Neuronal stem cell (in vitro differentiated cells): ENCODE measurements at regions not wholly inside any gene's neighbourhood (a gene's known extent, or its start where the extent isn't known, plus 50 kb on each side); places are given as distances from the start of the nearest gene placed in this dataset.

ENCODE experiments used
- DNase-seq: peaks from one replicate; pipeline ENCODE4 v3.0.0-alpha.2; 2013; ENCODE audit warnings: low spot score
- H2AFZ ChIP-seq: one replicate; pipeline ENCODE4 v1.6.1; 2013; ENCODE audit warnings: mild to moderate bottlenecking, low read length, inconsistent platforms
- H2AK5ac ChIP-seq: 2 replicates; pipeline ENCODE4 v1.6.1; 2013; ENCODE audit warnings: low read depth, mild to moderate bottlenecking, inconsistent platforms, low read length, moderate library complexity, mixed read lengths
- H2BK120ac ChIP-seq: 2 replicates; pipeline ENCODE4 v1.6.1; 2013; ENCODE audit warnings: low read depth, mild to moderate bottlenecking, inconsistent platforms, low read length, moderate library complexity, mixed read lengths
- H2BK12ac ChIP-seq: one replicate; pipeline ENCODE4 v1.6.1; 2013; ENCODE audit warnings: low read length, inconsistent platforms
- H2BK15ac ChIP-seq: 2 replicates; pipeline ENCODE4 v1.6.1; 2013; ENCODE audit warnings: mild to moderate bottlenecking, low read length, inconsistent platforms, mixed read lengths
- H2BK5ac ChIP-seq: one replicate; pipeline ENCODE4 v1.6.1; 2013; ENCODE audit warnings: inconsistent platforms, mild to moderate bottlenecking, low read length, moderate library complexity
- H3K14ac ChIP-seq: one replicate; pipeline ENCODE4 v1.6.1; 2013; ENCODE audit warnings: low read length, inconsistent platforms
- H3K18ac ChIP-seq: 2 replicates; pipeline ENCODE4 v1.6.1; 2013; ENCODE audit warnings: low read length, inconsistent platforms
- H3K23ac ChIP-seq: 2 replicates; pipeline ENCODE4 v1.6.1; 2013; ENCODE audit warnings: low read depth, mild to moderate bottlenecking, mixed read lengths, low read length, inconsistent platforms; ENCODE audit not compliant: poor library complexity
- H3K27ac ChIP-seq: replicated peaks from 3 replicates; pipeline ENCODE4 v1.5.1; 2013; ENCODE audit warnings: low read length, inconsistent platforms
- H3K27me3 ChIP-seq, 3 experiments: 2 replicates each; pipeline ENCODE4 v1.6.1; 2013; ENCODE audit warnings: low read length in 3 of 3, mild to moderate bottlenecking in 2 of 3, inconsistent platforms in 1 of 3, low read depth in 1 of 3, mixed read lengths in 1 of 3, moderate library complexity in 1 of 3; ENCODE audit not compliant: control insufficient read depth in 3 of 3, insufficient read depth in 3 of 3
- H3K36me3 ChIP-seq, 2 donors: replicated peaks in 1 of 2; 2 replicates each; pipeline ENCODE4 v1.6.1; 2013; ENCODE audit warnings: low read length in 2 of 2; ENCODE audit not compliant: control insufficient read depth in 2 of 2, insufficient read depth in 2 of 2
- H3K4ac ChIP-seq: 2 replicates; pipeline ENCODE4 v1.6.1; 2013; ENCODE audit warnings: inconsistent platforms, mild to moderate bottlenecking, low read length, moderate library complexity
- H3K4me1 ChIP-seq, 2 donors: 1 replicate in 1 of 2; 2 replicates in 1 of 2; pipeline ENCODE4 v1.6.1; 2013; ENCODE audit warnings: low read length in 2 of 2, low read depth in 1 of 2; ENCODE audit not compliant: control insufficient read depth in 2 of 2, insufficient read depth in 1 of 2
- H3K4me2 ChIP-seq: one replicate; pipeline ENCODE4 v1.6.1; 2013; ENCODE audit warnings: mild to moderate bottlenecking, low read length, inconsistent platforms; ENCODE audit not compliant: insufficient read depth, poor library complexity, severe bottlenecking
- H3K4me3 ChIP-seq, 2 donors: 2 replicates each; pipeline ENCODE4 v1.5.1; 2013; ENCODE audit warnings: low read length in 2 of 2, mild to moderate bottlenecking in 2 of 2, inconsistent platforms in 1 of 2, moderate library complexity in 1 of 2
- H3K79me1 ChIP-seq: one replicate; pipeline ENCODE4 v1.6.1; 2013; ENCODE audit warnings: low read depth, mild to moderate bottlenecking, inconsistent platforms, low read length, moderate library complexity
- H3K9ac ChIP-seq: one replicate; pipeline ENCODE4 v1.6.1; 2013; ENCODE audit warnings: mild to moderate bottlenecking, low read depth, low read length, inconsistent platforms; ENCODE audit not compliant: poor library complexity
- H3K9me3 ChIP-seq, 2 donors: replicated peaks in 1 of 2; 2 replicates each; pipeline versions ENCODE3 to v1.6.1; 2013; ENCODE audit warnings: low read length in 2 of 2, mild to moderate bottlenecking in 2 of 2, inconsistent platforms in 1 of 2, low read depth in 1 of 2, mixed read lengths in 1 of 2, moderate library complexity in 1 of 2; ENCODE audit not compliant: control insufficient read depth in 2 of 2, insufficient read depth in 1 of 2
- H4K8ac ChIP-seq: one replicate; pipeline ENCODE4 v1.6.1; 2013; ENCODE audit warnings: low read depth, mild to moderate bottlenecking, inconsistent platforms, low read length, moderate library complexity
- H4K91ac ChIP-seq: one replicate; pipeline ENCODE4 v1.6.1; 2013; ENCODE audit warnings: low read length, low read depth, mild to moderate bottlenecking, inconsistent platforms; ENCODE audit not compliant: poor library complexity
- WGBS, 2 donors: extraction: QIAGEN DNeasy Blood & Tissue Kit; methylation state at CpG; one replicate each; pipeline ENCODE4 v1.1.7; 2013; ENCODE audit warnings: missing lambda C conversion rate in 2 of 2, mixed read lengths in 1 of 2; ENCODE audit not compliant: insufficient read length in 2 of 2, insufficient replicate concordance in 1 of 2; ENCODE audit errors: extremely low coverage in 2 of 2; 5-methylcytosine and 5-hydroxymethylcytosine counted together

DNA sequence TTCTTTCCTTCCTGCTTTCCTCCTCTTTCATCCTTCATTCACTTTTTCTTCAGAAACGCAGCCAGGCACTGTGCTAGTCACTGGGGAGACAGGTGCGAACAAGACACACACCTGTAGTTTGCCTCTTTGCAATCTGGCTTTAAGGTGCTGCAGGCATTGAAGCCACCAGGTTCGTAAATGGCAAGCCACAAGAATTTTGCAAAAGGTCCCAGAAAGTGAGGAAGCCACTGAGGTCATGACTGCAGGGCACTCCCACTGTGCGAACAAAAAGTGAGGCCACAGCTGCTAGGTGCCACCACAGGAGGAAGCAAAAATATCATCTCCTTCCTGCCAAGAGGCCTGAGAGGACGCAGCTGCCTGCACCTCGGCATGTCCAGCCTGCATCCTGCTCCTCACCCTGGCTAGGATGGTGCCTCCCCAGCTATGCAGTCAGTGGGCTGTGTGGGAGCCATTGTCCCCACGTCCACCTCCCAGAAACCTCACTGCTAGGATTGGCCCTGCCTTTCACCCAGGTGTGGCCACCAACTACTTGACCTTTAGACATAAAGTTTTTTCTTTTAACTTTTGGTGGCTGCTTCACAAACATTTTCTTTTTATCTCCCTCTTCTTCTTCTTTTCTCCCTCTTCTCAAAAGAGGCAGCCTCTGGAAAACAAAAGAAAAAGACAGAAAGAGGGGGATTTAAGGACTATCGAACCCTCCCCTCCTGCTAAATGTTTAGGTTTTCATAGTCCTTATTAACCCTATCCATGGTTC is 230.8 kb downstream of the BCAS1 start:
- Histone ChIP-seq H2AFZ (peak overlapping the region; percentile 56), H3K27me3 (no peaks in the 10 kb centered on the region), H3K4ac (no peak overlapping the region), H3K18ac (peak overlapping the region; percentile 89), H4K8ac (no peak overlapping the region), H3K4me1 (peaks cover 0 to 3% of the 10 kb centered on the region in 2 donors), H3K9ac (peak overlapping the region; percentile 73), H3K4me3 (peak overlapping the region in 1 of 2 donors; percentile 59), H3K23ac (no peak overlapping the region), H2AK5ac (no peak overlapping the region), H4K91ac (no peak overlapping the region), H3K36me3 (no peaks in the 10 kb centered on the region), H2BK120ac (no peak overlapping the region), H3K4me2 (no peak overlapping the region), H2BK15ac (no peak overlapping the region), H3K9me3 (no peaks in the 10 kb centered on the region), H3K79me1 (no peaks in the 10 kb centered on the region), H3K27ac (peak overlapping the region; percentile 27), H3K14ac (no peak overlapping the region), H2BK12ac (peak overlapping the region; percentile 95), H2BK5ac (no peak overlapping the region)
- no peak for DNase-seq
- WGBS, 2 donors, result no CpG with 5 or more reads among the region's 8 CpGs

DNA sequence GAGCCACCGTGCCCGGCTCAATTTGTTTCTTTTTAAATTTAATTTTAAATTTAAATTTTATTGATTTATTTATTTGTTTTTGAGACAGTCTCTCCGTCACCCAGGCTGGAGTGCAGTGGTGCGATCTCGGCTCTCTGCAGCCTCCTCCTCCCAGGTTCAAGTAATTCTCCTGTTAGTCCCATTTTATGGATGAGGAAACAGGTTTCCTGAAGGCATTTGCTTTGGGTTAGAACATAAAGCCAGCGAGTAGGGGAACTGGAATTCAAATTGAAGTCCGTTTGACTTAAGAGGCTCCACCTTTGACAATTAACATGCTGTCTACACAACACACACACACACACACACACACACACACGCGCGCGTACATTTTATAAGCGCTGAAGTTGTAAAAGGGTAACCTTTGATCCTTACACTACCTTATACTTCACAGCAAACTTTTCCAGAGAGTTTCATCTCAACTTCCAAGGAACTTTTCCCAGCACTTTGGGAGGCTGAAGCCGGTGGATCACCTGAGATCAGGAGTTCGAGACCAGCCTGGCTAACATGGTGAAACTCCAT is 232.0 kb downstream of the BCAS1 start:
- Histone ChIP-seq H3K4me2 (no peak overlapping the region), H3K18ac (no peak overlapping the region), H3K9ac (no peak overlapping the region), H3K27me3 (no peaks in the 10 kb centered on the region), H3K14ac (no peak overlapping the region), H2AFZ (no peak overlapping the region), H3K4me3 (no peak overlapping the region), H2BK15ac (no peak overlapping the region), H3K36me3 (no peaks in the 10 kb centered on the region), H3K27ac (no peak overlapping the region), H3K4ac (no peak overlapping the region), H3K23ac (no peak overlapping the region), H4K91ac (no peak overlapping the region), H2BK120ac (no peak overlapping the region), H2BK12ac (no peak overlapping the region), H2BK5ac (no peak overlapping the region), H2AK5ac (no peak overlapping the region), H3K9me3 (no peaks in the 10 kb centered on the region), H3K79me1 (no peaks in the 10 kb centered on the region), H4K8ac (no peak overlapping the region), H3K4me1 (peaks cover 0 to 3% of the 10 kb centered on the region in 2 donors)
- no CpG with 5 or more reads among the region's 14 CpGs for WGBS, 2 donors
- no peak for DNase-seq

DNA sequence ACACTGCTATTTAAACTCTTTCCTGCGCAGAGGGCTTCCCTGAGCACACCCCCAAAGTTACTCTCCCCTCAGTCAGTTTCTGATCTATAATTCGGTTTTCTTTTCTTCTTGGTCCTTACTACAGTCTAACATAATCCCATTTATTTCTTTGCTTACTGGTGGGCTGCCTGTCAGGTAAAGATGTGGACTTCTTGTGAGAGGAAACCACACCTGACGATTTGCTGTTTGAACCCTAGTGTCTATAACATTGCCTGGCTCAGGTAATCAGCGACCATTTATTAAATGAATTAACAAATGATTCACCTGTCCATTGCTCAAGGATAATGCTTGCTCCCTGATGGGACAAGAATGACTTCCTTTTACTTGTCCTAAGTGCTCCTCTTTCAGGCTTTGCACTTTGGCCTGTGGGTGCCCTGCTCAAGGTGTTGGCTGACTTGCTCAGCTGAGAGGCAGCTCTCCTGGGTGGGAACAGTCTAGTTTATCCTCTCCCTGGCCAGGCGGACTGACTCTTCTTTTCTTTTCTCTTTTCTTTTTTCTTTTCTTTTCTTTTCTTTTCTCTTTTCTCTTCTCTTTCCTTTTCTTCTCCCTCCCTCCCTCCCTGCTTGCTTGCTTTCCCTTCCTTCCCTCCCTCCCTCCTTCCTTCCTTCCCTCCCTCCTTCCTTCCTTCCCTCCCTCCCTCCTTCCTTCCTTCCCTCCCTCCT is 233.1 kb downstream of the BCAS1 start:
- H3K9me3 ChIP-seq, result peaks cover 0 to 2% of the 10 kb centered on the region in 2 donors
- H2BK5ac ChIP-seq, result no peak overlapping the region
- H2BK120ac ChIP-seq, result no peak overlapping the region
- no peak overlapping the region for H4K91ac ChIP-seq
- no peak overlapping the region for H3K4me2 ChIP-seq
- no peak overlapping the region for H3K23ac ChIP-seq
- H2AK5ac ChIP-seq, result no peak overlapping the region
- no peak overlapping the region for H4K8ac ChIP-seq
- no peaks in the 10 kb centered on the region for H3K79me1 ChIP-seq
- DNase-seq, result no peak
- no peak overlapping the region for H3K18ac ChIP-seq
- no peak overlapping the region for H2AFZ ChIP-seq
- H3K4me1 ChIP-seq, result peaks cover 0 to 3% of the 10 kb centered on the region in 2 donors
- H3K36me3 ChIP-seq, result no peaks in the 10 kb centered on the region
- no peak overlapping the region for H3K27ac ChIP-seq
- H3K9ac ChIP-seq, result no peak overlapping the region
- H3K4me3 ChIP-seq, result no peak overlapping the region
- no peak overlapping the region for H3K4ac ChIP-seq
- H3K27me3 ChIP-seq, result no peaks in the 10 kb centered on the region
- no peak overlapping the region for H2BK15ac ChIP-seq
- H3K14ac ChIP-seq, result no peak overlapping the region
- peak overlapping the region; percentile 30 for H2BK12ac ChIP-seq
- no CpG with 5 or more reads among the region's 5 CpGs for WGBS, 2 donors

DNA sequence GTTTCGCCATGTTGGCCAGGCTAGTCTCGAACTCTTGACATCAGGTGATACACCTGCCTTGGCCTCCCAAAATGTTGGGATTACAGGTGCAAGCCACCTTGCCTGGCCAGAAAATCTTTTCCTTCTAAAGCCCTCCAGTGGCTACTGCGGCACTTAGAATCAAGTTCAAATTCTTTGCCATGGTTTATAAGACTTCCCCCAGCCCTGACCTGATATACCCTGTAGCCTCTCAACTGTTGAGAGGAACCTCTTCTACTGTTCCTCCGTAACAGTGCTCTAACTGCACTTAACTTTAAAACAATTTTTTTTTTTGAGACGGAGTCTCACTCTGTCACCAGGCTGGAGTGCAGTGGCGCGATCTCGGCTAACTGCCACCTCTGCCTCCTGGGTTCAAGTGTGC is 235.6 kb downstream of the BCAS1 start:
- Histone ChIP-seq H2BK15ac (no peak overlapping the region), H2AK5ac (no peak overlapping the region), H3K9ac (no peak overlapping the region), H3K23ac (no peak overlapping the region), H3K36me3 (no peaks in the 10 kb centered on the region), H3K4ac (no peak overlapping the region), H3K18ac (no peak overlapping the region), H2BK120ac (no peak overlapping the region), H3K27me3 (no peaks in the 10 kb centered on the region), H3K4me3 (no peak overlapping the region), H4K91ac (no peak overlapping the region), H4K8ac (no peak overlapping the region), H3K9me3 (peaks cover 0 to 2% of the 10 kb centered on the region in 2 donors), H2AFZ (no peak overlapping the region), H3K27ac (no peak overlapping the region), H3K79me1 (no peaks in the 10 kb centered on the region), H3K14ac (no peak overlapping the region), H3K4me2 (no peak overlapping the region), H2BK12ac (no peak overlapping the region), H3K4me1 (peaks cover 3% of the 10 kb centered on the region in 2 donors), H2BK5ac (no peak overlapping the region)
- WGBS, 2 donors, result no CpG with 5 or more reads among the region's 8 CpGs
- DNase-seq, result no peak
